HCT116 (cell line): ENCODE measurements at regions not wholly inside any gene's neighbourhood (a gene's known extent, or its start where the extent isn't known, plus 50 kb on each side); places are given as distances from the start of the nearest gene placed in this dataset.

Experiments
- ATAC-seq: fragments of 200-7000 bp; cut with Tn5 transposase; 2 replicates; pipeline ENCODE4 v1.9.1; 2020; ENCODE audit warnings: mild to moderate bottlenecking, moderate library complexity
- BruUV-seq: library from RNA; stranded (reverse); fragments of 400-500 nt; replicated peaks from 2 replicates; lab custom pipeline; 2021; lab: Mats Ljungman, UMichigan
- CTCF ChIA-PET: fragments of 300-600 bp; sonication (Branson Sonifier 250); formaldehyde crosslinking; loops from one replicate; lab custom pipeline; 2021; ENCODE audit warnings: antibody characterized with exemption; lab: Charles Lee
- POLR2A ChIA-PET: fragments of 300-600, 350-600 bp; sonication (Branson Sonifier 250); formaldehyde crosslinking; loops from one replicate; lab custom pipeline; 2021; ENCODE audit warnings: antibody characterized with exemption; lab: Charles Lee
- RAD21 ChIA-PET, 2 experiments: fragments of 300-600 bp; sonication (Branson Sonifier 250); formaldehyde crosslinking; loops; one replicate each; lab custom pipeline; 2023; ENCODE audit warnings: low total read pairs in 2 of 2; ENCODE audit not compliant: uncharacterized antibody in 2 of 2, unreplicated experiment in 2 of 2, low non-redundant PET in 1 of 2; lab: Charles Lee
- DNase-seq: peaks from one replicate; pipeline ENCODE4 v3.0.0-alpha.2; 2010; ENCODE audit warnings: low read depth, low spot score
- H2AFZ ChIP-seq: fragments of 200-600 bp; shearing (Covaris generic), sonication (generic); 2 replicates; pipeline ENCODE4 v1.6.1; 2017; ENCODE audit warnings: low read depth, mixed run types, mixed read lengths, antibody characterized with exemption, low read length; ENCODE audit not compliant: poor library complexity, severe bottlenecking
- H3K27ac ChIP-seq: 2 replicates; pipeline ENCODE4 v1.5.1; 2012; ENCODE audit warnings: low read depth, low read length
- H3K27me3 ChIP-seq: fragments of 200-600 bp; sonication (generic); 2 replicates; pipeline ENCODE4 v1.6.1; 2016; ENCODE audit warnings: mixed run types, low read length, mixed read lengths; ENCODE audit not compliant: insufficient read depth
- H3K36me3 ChIP-seq, 2 experiments: fragments of 200-500 bp in 1 of 2; fragments of 200-600 bp in 1 of 2; sonication (Bioruptor generic) in 1 of 2; sonication (generic) in 1 of 2; 2 replicates each; pipeline versions ENCODE4 v1.5.1 to v1.6.1; 2014 to 2016; ENCODE audit warnings: low read length in 2 of 2, inconsistent platforms in 1 of 2, mixed read lengths in 1 of 2, mixed run types in 1 of 2; ENCODE audit not compliant: insufficient read depth in 2 of 2, control insufficient read depth in 1 of 2
- H3K4me1 ChIP-seq, 2 experiments: fragments of 200-600 bp in 1 of 2; sonication (generic) in 1 of 2; 2 replicates each; pipeline versions ENCODE4 v1.5.1 to v1.6.1; 2012 to 2017; ENCODE audit warnings: low read length in 2 of 2, inconsistent platforms in 1 of 2, mild to moderate bottlenecking in 1 of 2, mixed read lengths in 1 of 2, mixed run types in 1 of 2, moderate library complexity in 1 of 2; ENCODE audit not compliant: insufficient read depth in 2 of 2, control insufficient read depth in 1 of 2
- H3K4me2 ChIP-seq: fragments of 200-600 bp; sonication (generic); 2 replicates; pipeline ENCODE4 v1.6.1; 2017; ENCODE audit warnings: mixed run types, low read length, mixed read lengths
- H3K4me3 ChIP-seq, 2 experiments: fragments of 200-600 bp in 1 of 2; sonication (generic) in 1 of 2; replicated peaks in 1 of 2; 2 replicates each; pipeline ENCODE4 v1.5.1; 2011 to 2016; ENCODE audit warnings: low read length in 2 of 2, control low read depth in 1 of 2, low read depth in 1 of 2, mild to moderate bottlenecking in 1 of 2, mixed read lengths in 1 of 2, mixed run types in 1 of 2
- H3K79me2 ChIP-seq: fragments of 200-600 bp; sonication (generic); 2 replicates; pipeline ENCODE4 v1.6.1; 2017; ENCODE audit warnings: mild to moderate bottlenecking, mixed run types, low read length, moderate library complexity, mixed read lengths; ENCODE audit not compliant: insufficient read depth
- H3K9ac ChIP-seq: fragments of 200-600 bp; sonication (generic); 2 replicates; pipeline ENCODE4 v1.6.1; 2016; ENCODE audit warnings: low read length, mixed read lengths
- H3K9me2 ChIP-seq: fragments of 200-600 bp; sonication (generic), shearing (Covaris generic); 2 replicates; pipeline ENCODE4 v1.6.1; 2017; ENCODE audit warnings: mixed run types, mild to moderate bottlenecking, moderate library complexity; ENCODE audit not compliant: insufficient read depth
- H3K9me3 ChIP-seq, 2 experiments: fragments of 200-500 bp in 1 of 2; fragments of 200-600 bp in 1 of 2; sonication (Bioruptor generic) in 1 of 2; sonication (generic) in 1 of 2; 2 replicates each; pipeline ENCODE4 v1.6.1; 2014 to 2017; ENCODE audit warnings: low read length in 2 of 2, mixed read lengths in 2 of 2, inconsistent platforms in 1 of 2, low read depth in 1 of 2, mild to moderate bottlenecking in 1 of 2, mixed run types in 1 of 2, moderate library complexity in 1 of 2; ENCODE audit not compliant: control insufficient read depth in 1 of 2, insufficient read depth in 1 of 2
- H4K20me1 ChIP-seq: fragments of 200-600 bp; sonication (generic), shearing (Covaris generic); 2 replicates; pipeline ENCODE4 v1.6.1; 2017; ENCODE audit warnings: mixed run types, mild to moderate bottlenecking, moderate library complexity; ENCODE audit not compliant: insufficient read depth
- EZH2 ChIP-seq: fragments of 200-600 bp; sonication (generic); IDR thresholded peaks from 2 replicates; pipeline ENCODE4 v1.6.1; 2017; ENCODE audit warnings: antibody characterized with exemption, mixed run types
- EZH2phosphoT487 ChIP-seq: fragments of 200-600 bp; IDR thresholded peaks from 2 replicates; pipeline ENCODE4 v1.6.1; 2018; ENCODE audit warnings: antibody characterized with exemption, borderline replicate concordance
- POLR2A ChIP-seq: IDR thresholded peaks from 2 replicates; pipeline ENCODE4 v1.7.0; 2011; ENCODE audit warnings: borderline replicate concordance; ENCODE audit not compliant: insufficient read depth, insufficient read length; ENCODE audit errors: extremely low read depth
- TCF7L2 ChIP-seq: IDR thresholded peaks from 2 replicates; pipeline ENCODE4 v1.7.0; 2011; ENCODE audit warnings: borderline replicate concordance, inconsistent platforms; ENCODE audit not compliant: insufficient read depth, insufficient read length; ENCODE audit errors: extremely low read depth
- ZFX ChIP-seq: fragments of 450-650 bp; IDR thresholded peaks from 2 replicates; pipeline ENCODE4 v1.6.1; 2017
- intact Hi-C: fragments of 100-400 bp; cut with micrococcal nuclease; formaldehyde crosslinking; loops from 2 replicates; pipeline ENCODE4 v1.10.0; 2022
- TF ChIP-seq, protein P1 (sequence below): IDR thresholded peaks from 2 replicates; pipeline ENCODE4 v1.6.1; 2011; ENCODE audit warnings: mild to moderate bottlenecking, low read length, moderate library complexity; ENCODE audit not compliant: insufficient replicate concordance; ENCODE audit errors: extremely low read depth
- TF ChIP-seq, protein P2 (sequence below), 3 experiments: fragments of 200-600 bp in 1 of 3; sonication (generic) in 1 of 3; IDR thresholded peaks in 2 of 3; conservative IDR thresholded peaks in 1 of 3; 2 replicates each; pipeline ENCODE4 v1.5.1; 2012 to 2017; ENCODE audit warnings: low read depth in 2 of 3, low read length in 2 of 3, antibody characterized with exemption in 1 of 3, borderline replicate concordance in 1 of 3, control low read depth in 1 of 3, mild to moderate bottlenecking in 1 of 3, mixed read lengths in 1 of 3, mixed run types in 1 of 3, moderate library complexity in 1 of 3; ENCODE audit not compliant: insufficient read depth in 1 of 3

DNA sequence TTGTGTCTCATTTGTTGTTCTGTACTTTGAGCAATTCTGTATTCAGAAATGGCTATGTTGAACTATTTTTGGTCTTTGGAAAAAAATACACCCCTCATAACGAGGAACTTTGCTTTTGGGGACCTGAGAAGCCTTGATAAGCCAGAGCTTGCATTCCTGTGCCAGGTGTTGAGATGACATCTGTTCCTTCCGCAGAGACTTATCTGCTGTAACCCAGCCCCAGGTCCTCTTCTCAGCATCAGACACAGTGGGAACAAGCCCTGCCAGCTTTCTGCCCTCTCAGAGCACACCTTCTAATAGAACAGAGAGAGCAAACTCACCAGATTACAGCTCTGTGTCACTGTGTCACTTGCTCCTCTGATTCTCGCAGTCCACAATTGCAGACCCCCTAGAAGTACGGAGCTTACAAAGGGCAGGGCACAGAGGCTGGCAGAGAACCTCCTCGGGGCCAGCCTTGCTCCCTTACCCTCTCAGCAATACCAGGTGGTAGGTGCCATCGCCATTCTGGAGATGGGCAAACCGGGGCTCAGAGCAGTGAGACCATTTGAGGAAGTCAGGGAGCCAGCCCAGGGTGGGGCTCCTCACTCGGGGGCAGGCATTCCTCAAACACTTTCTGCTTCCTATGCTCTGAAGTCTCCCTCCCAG lies 97.4 kb downstream of the DDX1 start:
- POLR2A ChIA-PET, result no interaction called here
- Histone ChIP-seq H4K20me1 (no peaks in the 10 kb centered on the region), H3K27ac (no peak overlapping the region), H3K4me1 (no peaks in the 10 kb centered on the region), H3K79me2 (no peaks in the 10 kb centered on the region), H3K9ac (no peak overlapping the region), H3K9me3 (no peaks in the 10 kb centered on the region), H3K36me3 (no peaks in the 10 kb centered on the region), H3K9me2 (no peaks in the 10 kb centered on the region), H3K4me2 (no peak overlapping the region), H2AFZ (no peak overlapping the region), H3K4me3 (no peak overlapping the region), H3K27me3 (peaks cover 34% of the 10 kb centered on the region)
- CTCF ChIA-PET, result no interaction called here
- ATAC-seq (no peak), DNase-seq (no peak)
- intact Hi-C loops, result no loop called here
- no TSS peak for BruUV-seq
- TF ChIP-seq POLR2A, result no peak
- TF ChIP-seq TCF7L2, result no peak
- no peak for TF ChIP-seq EZH2
- no peak for TF ChIP-seq ZFX
- TF ChIP-seq, protein P1, sequence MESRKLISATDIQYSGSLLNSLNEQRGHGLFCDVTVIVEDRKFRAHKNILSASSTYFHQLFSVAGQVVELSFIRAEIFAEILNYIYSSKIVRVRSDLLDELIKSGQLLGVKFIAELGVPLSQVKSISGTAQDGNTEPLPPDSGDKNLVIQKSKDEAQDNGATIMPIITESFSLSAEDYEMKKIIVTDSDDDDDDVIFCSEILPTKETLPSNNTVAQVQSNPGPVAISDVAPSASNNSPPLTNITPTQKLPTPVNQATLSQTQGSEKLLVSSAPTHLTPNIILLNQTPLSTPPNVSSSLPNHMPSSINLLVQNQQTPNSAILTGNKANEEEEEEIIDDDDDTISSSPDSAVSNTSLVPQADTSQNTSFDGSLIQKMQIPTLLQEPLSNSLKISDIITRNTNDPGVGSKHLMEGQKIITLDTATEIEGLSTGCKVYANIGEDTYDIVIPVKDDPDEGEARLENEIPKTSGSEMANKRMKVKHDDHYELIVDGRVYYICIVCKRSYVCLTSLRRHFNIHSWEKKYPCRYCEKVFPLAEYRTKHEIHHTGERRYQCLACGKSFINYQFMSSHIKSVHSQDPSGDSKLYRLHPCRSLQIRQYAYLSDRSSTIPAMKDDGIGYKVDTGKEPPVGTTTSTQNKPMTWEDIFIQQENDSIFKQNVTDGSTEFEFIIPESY, result no peak
- TF ChIP-seq EZH2phosphoT487, result no peak
- TF ChIP-seq, protein P2, sequence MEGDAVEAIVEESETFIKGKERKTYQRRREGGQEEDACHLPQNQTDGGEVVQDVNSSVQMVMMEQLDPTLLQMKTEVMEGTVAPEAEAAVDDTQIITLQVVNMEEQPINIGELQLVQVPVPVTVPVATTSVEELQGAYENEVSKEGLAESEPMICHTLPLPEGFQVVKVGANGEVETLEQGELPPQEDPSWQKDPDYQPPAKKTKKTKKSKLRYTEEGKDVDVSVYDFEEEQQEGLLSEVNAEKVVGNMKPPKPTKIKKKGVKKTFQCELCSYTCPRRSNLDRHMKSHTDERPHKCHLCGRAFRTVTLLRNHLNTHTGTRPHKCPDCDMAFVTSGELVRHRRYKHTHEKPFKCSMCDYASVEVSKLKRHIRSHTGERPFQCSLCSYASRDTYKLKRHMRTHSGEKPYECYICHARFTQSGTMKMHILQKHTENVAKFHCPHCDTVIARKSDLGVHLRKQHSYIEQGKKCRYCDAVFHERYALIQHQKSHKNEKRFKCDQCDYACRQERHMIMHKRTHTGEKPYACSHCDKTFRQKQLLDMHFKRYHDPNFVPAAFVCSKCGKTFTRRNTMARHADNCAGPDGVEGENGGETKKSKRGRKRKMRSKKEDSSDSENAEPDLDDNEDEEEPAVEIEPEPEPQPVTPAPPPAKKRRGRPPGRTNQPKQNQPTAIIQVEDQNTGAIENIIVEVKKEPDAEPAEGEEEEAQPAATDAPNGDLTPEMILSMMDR (IDR thresholded peaks at IDR 0.05 in 2 of 3, conservative IDR thresholded peaks at IDR 0.05 in 1 of 3; ENCODE audit: borderline replicate concordance in 1 of 3, insufficient read depth in 1 of 3, low read depth in 2 of 3, low read length in 2 of 3), result no peak
- RAD21 ChIA-PET, result no interaction called here
